ENCODE measurements at regions not wholly inside any gene's neighbourhood (a gene's known extent, or its start where the extent isn't known, plus 50 kb on each side); places are given as distances from the start of the nearest gene placed in this dataset.

GRCh38 chr1:55593298-55593697 is 378.1 kb upstream of the USP24 start:
- TF ChIP-seq CTCF (IDR thresholded peaks at IDR 0.05; ENCODE audit: low read length) (no peak), EZH2 (IDR thresholded peaks at IDR 0.05; ENCODE audit: borderline replicate concordance, low read length) (no peak)
